ENCODE measurements at regions not wholly inside any gene's neighbourhood (a gene's known extent, or its start where the extent isn't known, plus 50 kb on each side); places are given as distances from the start of the nearest gene placed in this dataset.

DNA sequence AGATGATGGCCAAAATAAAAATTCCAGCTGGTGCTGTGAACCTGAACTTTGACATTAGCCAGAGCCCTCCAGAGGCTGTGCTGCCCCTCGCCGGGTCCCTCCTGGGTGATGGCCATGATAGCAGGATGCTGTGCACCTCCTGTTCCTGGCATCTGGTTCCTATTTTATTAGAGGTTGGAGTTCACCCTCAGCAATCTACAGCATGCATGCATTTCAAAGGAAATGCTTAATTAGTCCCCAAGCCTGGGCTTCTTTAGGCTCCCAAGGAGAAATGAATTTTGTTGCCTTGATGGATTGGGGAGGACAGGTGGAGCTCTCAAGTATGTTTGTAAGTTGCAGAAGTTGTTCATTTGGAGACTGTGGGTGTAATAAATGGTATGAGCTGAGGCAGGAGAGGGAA, 166.9 kb downstream of the GLI2 start:
- no peak for DNase-seq

GRCh38 chr2:120904379-120904778, 168.7 kb downstream of the GLI2 start:
- no peak for DNase-seq

- DNase-seq, result no peak
Observed at GRCh38 chr2:120904830-120905234, 169.2 kb downstream of the GLI2 start.

DNA sequence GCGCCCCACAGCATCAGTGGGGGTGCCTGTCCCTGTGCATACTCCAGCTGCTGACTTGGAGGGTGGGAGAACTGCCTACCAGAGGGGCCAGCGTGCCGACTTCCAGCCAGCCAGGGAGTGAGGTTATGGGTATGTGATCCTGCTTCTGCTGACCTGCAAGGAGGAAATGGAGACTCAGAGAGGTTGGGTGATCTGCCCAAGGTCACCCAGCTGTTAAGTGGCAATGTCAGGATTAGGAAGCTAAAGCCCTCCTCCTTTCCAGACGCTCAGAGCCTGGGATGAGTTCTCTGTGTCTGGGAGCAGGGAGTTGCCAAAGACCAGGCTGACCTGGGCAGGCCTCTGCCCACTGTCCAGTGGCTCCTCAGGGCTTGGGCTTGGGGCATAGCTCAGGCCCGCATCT, 169.6 kb downstream of the GLI2 start:
- DNase-seq, result no peak

GRCh38 chr2:120905824-120906571, 170.3 kb downstream of the GLI2 start:
- DNase-seq, result no peak

DNA sequence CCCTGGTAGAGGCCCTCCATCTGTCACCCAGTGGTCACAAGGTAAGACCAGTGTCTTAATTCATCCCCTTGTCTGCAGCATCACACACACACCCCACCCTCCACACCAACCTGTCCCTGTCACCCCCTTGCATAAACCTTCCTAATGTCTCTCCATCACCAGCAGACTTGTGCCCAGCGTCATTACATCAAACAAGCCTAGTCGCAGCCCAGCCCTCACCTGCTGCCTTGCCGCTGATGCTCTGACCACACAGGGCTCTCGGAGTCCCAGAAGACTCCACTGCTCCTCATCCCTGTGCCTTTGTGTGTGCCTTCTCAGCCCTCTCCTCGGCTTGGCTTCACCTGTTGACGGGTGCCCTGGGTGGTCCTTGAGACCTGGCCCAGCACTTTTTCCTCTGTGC, 171.2 kb downstream of the GLI2 start:
- DNase-seq, result no peak

DNA sequence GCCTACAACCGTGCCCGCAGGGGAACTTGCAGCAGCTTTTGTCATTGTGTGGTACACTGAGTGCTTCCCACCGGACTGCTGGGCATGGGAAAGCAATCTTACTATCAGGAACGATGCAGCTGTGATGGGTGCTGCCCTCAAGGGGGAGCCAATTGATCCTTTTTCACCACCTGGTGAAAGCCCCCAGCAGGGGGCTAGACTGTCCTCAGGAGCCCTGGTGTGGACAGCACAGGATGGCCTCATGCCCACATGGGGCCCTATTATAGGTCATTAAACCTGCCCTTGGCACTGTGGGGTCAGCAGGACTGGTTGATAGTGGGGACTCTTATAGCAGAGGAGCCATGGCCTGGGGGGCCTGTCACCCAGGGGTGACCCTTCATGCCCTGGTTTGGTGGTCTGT, 172.2 kb downstream of the GLI2 start:
- no peak for DNase-seq

GRCh38 chr2:120908314-120908975, 172.8 kb downstream of the GLI2 start:
- no peak for DNase-seq

DNA sequence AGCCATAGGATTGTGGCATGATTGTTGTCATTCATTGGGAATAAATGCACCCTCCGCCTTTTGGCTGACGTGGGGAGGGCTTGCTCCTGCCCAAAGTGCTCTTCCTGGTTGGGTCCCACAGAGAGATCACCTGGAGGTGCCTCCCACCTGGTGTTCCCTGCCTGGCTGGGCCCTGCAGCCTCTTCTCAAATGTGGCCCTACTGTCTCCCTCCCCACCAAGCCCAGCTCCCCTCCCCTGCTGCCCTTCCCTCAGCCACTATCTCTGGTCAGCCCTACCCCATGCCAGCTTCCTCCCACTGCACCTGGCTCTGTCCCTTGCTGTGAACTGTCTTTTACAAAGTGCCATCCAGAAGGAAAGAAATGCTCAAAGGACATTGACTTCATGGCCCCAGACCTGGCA, 173.4 kb downstream of the GLI2 start:
- DNase-seq, result no peak

DNA sequence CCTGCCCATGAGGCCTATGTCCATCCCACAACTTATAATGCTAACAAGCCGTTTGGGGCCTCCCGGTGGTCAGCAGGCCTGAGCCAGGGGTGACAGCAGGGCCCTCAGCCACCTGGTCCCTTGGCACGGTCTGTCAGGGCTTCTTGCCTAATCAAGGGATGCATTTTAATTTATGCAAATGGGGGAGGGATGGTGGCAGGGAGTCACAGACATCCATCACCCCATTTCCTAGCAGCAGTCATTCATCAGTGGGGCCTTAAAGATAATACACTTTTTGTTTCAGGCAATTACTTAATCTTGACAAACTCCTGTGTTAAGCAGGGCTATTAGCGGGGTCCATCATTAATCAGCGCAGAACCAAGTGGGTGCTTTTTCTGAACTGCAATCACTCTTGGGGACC, 174.5 kb downstream of the GLI2 start:
- DNase-seq, result no peak

DNA sequence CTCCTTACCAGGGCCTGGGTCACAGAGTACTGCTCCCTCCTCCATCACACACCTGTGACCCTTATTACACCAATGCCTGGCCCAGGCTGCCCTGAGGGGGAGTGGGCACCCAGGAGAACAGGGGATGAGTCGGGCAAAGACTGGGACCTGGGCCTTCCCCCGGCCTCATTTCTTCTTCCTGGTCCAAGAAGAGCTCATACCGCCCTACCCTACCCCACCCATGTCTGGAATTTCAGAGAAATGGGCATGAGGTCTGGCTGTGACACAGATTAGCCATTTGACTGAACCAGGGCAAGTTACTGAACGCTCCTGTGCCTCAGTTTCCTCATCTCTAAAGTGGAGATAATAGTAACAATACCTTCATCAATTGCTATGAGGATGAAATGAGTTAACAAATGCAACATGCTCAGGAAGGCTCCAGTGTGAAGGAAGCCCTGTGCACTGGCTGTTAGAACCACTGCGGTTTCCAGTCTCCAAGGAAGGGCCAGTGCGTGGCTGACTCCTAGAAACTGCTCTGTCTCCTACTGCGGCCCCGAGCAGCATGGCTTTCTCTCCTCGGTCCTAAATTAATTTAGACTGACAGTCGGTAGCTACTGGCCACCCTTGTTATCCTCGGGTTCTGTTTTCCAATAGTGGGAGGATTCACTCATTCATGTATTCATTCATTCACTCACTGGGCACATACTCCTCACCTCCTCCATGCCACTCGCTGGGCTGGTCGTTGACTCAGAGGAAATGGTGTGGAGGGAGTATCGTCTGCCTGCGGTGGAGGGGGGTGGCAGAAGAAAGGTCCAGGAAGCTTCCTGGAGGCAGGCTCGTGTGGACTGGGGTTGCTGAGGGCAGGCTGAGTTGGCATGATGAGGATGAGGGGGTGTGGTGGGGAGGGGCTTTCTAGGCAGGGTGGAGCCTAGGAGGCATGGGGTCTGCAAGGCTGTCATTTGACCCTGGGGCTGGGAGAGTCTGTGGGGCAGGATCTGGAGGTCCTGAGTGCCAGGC, 175.6 kb downstream of the GLI2 start:
- no peak for DNase-seq

- DNase-seq, result no peak
Observed at GRCh38 chr2:120912101-120912985, 176.7 kb downstream of the GLI2 start.

DNA sequence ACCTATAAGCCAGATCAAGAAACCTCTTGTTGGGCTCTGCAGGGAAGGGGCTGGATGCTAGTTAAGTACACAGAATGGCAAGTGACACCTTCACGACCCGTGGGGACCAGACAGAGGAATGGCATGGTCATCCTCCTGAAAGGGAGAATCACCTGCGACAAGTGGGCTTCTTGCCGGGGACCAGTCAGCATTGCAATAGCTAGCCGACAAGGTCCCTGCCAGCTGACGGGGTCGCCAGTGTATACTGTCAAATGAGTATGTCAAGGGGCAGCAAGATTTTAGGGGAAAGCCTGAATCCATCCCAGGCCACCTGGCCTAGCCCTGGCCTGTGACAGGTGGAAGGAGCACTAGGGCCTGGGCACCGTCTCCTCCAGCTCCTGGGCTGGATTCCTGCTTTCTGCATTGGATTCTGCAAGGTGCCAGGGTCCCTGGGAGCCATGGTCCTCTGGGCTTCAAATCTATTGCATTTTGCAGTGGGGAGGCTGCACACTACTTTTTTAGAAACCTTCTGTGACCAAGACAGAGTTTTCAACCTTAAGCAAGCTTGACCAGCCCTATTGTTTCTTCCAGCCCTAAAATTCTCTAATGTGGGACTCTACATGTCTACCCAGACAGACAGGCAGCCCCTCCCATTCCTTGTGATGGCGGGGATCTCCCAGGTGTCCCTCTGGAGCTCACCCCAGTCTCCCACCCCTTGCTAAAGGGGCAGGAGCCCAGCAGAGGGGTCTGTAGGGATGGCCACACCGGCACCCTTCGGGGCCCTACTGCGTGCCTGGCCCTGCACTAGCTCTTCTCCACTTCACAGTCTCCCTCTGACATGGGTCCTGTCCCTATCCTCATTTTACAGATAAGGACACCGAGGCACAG, 178.5 kb downstream of the GLI2 start:
- no peak for DNase-seq

DNA sequence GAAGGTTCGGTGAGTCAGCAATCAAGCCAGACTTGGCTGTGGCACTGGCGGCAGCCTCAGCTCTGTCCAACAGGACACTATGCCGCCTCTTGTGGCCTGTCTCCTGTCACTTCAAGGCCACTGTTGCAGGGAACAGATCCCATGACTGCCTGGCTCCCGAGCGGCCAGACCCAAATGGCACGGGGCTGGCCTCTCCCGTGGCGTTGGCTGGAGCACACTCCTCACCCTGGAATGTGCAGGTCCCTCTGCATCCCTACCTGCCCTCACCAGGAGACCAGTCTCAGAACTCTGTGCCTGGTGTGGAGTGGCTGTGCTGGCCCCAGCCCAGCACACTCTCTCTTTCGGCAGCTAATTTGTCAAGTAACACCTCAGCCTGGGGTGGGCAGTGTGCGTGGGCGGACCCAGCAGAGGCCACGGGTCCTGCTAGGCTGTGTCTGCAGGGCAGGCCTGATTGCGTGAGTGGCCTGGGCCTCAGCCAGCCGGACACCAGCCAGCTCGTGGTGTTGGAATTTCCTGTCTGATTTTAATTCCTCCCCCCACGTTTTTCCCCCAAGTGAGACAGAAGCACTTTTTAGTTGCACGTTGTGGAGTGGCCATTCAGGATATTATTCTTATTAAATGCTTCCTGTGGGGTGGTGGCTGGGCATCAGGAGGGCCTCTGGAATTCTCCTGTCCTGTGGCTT, 179.3 kb downstream of the GLI2 start:
- DNase-seq, result no peak

DNA sequence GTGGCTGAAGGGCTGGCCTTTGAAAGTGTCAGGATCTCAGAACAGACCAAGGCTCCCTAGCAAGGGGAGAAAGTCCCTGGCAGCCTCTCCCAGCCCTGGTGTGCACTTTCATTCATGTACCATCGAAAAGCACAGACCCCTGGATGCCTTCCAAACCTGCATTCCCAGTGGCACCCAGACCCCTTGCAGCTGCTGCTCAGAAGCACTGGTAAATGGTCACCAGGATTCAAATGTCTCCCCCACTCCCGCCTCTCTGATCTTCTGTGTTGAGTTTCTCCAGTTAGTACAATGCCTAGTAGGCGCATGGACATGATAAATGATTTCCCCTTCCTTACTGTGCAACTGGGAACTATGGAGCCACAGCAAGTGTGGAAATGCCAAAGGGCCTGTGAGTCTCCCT, 180.0 kb downstream of the GLI2 start:
- DNase-seq, result no peak

GRCh38 chr2:120916446-120916845, 180.8 kb downstream of the GLI2 start:
- no peak for DNase-seq

DNA sequence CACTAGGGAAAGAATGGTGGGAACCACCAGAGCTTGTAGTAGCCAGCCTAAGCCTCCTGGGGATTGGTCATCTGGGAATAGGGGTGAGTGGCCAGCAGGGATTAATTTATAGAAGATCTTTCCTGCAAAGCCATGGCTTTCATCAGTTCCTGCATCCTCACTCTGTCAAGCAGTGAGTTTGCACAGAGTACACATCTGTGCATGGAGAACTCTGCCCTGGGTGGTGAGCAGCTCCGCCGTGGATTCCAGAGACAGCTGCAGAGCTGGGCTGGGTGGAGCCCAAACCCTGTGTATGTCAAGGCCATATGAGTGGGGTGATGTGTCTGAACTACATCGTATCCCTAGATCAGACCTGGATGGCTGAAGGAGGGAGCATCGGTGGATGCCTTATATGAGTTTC, 182.2 kb downstream of the GLI2 start:
- no peak for DNase-seq

- DNase-seq, result no peak
Observed at GRCh38 chr2:120919216-120919615, 183.5 kb downstream of the GLI2 start.

DNA sequence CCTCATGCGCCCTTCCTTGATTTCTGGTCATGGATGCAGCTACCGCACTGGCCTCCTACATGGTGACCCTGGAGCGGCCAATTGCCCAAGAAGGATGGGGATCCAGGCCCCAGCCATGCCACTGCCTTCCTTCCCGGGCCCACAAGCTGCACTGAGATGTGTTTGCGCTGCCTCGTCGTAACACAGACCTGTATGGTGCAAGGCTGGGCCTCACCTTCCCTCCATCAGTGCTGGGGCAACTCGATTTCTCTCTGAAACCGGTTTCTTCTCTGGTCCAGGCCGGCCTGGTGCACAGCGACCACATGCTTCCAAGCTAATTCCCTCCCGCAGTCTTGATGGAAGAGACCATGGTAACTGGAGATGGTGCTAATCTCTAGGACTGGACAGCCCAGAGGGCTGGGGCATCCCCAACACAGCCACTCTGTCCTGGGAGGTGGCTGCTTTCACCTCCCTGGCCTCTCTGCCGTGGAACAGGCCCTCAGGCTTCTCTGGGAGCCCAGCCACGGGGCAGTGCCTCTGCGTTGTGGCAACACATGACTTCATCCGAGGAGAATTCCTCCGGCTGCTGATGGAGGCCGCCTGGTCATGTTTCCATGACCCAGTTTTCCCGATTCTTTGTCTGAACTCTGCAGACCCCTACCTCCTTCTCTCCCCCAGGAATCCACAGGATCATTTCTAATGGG, 184.2 kb downstream of the GLI2 start:
- DNase-seq, result no peak

- DNase-seq, result no peak
Observed at GRCh38 chr2:120920454-120921148, 184.9 kb downstream of the GLI2 start.
